HepG2 (cell line): ENCODE measurements at regions not wholly inside any gene's neighbourhood (a gene's known extent, or its start where the extent isn't known, plus 50 kb on each side); places are given as distances from the start of the nearest gene placed in this dataset.

ENCODE experiments used
- ATAC-seq: fragments of 200-7000 bp; cut with Tn5 transposase; 3 replicates; pipeline ENCODE4 v1.9.1; 2020; ENCODE audit warnings: mild to moderate bottlenecking, moderate library complexity
- BruUV-seq: library from RNA; stranded (reverse); fragments of 400-500 nt; replicated peaks from 2 replicates; lab custom pipeline; 2021; lab: Mats Ljungman, UMichigan
- CTCF ChIA-PET: fragments of 300-600 bp; formaldehyde crosslinking; extraction: SDS; loops from one replicate; lab custom pipeline; 2021; ENCODE audit warnings: low total read pairs, inconsistent platforms, low intra/inter-chr PET ratio; lab: Yijun Ruan, JAX
- POLR2A ChIA-PET: fragments of 350-600 bp; sonication (Branson Sonifier 250); formaldehyde crosslinking; loops from one replicate; lab custom pipeline; 2020; ENCODE audit warnings: antibody characterized with exemption, inconsistent platforms; lab: Yijun Ruan, JAX
- DNase-seq: peaks from one replicate; pipeline ENCODE4 v3.0.0-alpha.2; 2015; ENCODE audit warnings: low spot score
- FAIRE-seq: peaks from 3 replicates; lab custom pipeline; 2011; peaks lifted over from hg19 to GRCh38; lab: Jason Lieb, UNC
- H2AFZ ChIP-seq: one replicate; pipeline ENCODE4 v1.6.1; 2011; ENCODE audit warnings: low read length, inconsistent platforms
- H3K27ac ChIP-seq: fragments of 300-600 bp; 3 replicates; pipeline ENCODE4 v1.8.0; 2011; ENCODE audit warnings: mixed run types, mild to moderate bottlenecking, mixed read lengths, low read length, inconsistent platforms; ENCODE audit not compliant: insufficient read depth; ENCODE audit errors: extremely low read length
- H3K27me3 ChIP-seq, 2 experiments: fragments of 200-600 bp in 1 of 2; 2 replicates in 1 of 2; 3 replicates in 1 of 2; pipeline versions ENCODE4 v1.6.0 to v1.8.0; 2011; ENCODE audit warnings: low read length in 2 of 2, mild to moderate bottlenecking in 2 of 2, moderate library complexity in 2 of 2, inconsistent platforms in 1 of 2; ENCODE audit not compliant: insufficient read depth in 2 of 2, control insufficient read depth in 1 of 2
- H3K36me3 ChIP-seq, 2 experiments: fragments of 200-600 bp in 1 of 2; replicated peaks in 1 of 2; 2 replicates in 1 of 2; 3 replicates in 1 of 2; pipeline versions ENCODE4 v1.5.1 to v1.8.0; 2011; ENCODE audit warnings: low read length in 2 of 2, inconsistent platforms in 1 of 2; ENCODE audit not compliant: insufficient read depth in 2 of 2, control insufficient read depth in 1 of 2
- H3K4me1 ChIP-seq: 2 replicates; pipeline ENCODE4 v1.5.1; 2012; ENCODE audit warnings: low read length, inconsistent platforms; ENCODE audit not compliant: insufficient read depth
- H3K4me2 ChIP-seq: 2 replicates; pipeline ENCODE4 v1.6.0; 2011; ENCODE audit warnings: low read depth, low read length, inconsistent platforms
- H3K4me3 ChIP-seq, 3 experiments: fragments of 200-600 bp in 1 of 3; sonication (generic), shearing (Covaris generic) in 1 of 3; replicated peaks in 1 of 3; 2 replicates each; pipeline ENCODE4 v1.5.1; 2011 to 2016; ENCODE audit warnings: low read length in 3 of 3, inconsistent platforms in 2 of 3, low read depth in 2 of 3, mild to moderate bottlenecking in 2 of 3, control low read depth in 1 of 3, mixed read lengths in 1 of 3; ENCODE audit not compliant: insufficient read depth in 1 of 3
- H3K79me2 ChIP-seq: one replicate; pipeline ENCODE4 v1.6.1; 2011; ENCODE audit warnings: low read length, inconsistent platforms; ENCODE audit not compliant: insufficient read depth
- H3K9ac ChIP-seq: 2 replicates; pipeline ENCODE4 v1.6.0; 2011; ENCODE audit warnings: mild to moderate bottlenecking, low read depth, low read length, inconsistent platforms; ENCODE audit not compliant: insufficient read depth
- H3K9me3 ChIP-seq: 2 replicates; pipeline ENCODE4 v1.5.1; 2012; ENCODE audit warnings: mild to moderate bottlenecking, low read length
- H4K20me1 ChIP-seq: 2 replicates; pipeline ENCODE4 v1.6.0; 2011; ENCODE audit warnings: inconsistent platforms, mild to moderate bottlenecking, low read length, moderate library complexity; ENCODE audit not compliant: insufficient read depth
- ATF7 ChIP-seq, 2 experiments: fragments of 450-650 bp in 1 of 2; sonication (generic) in 1 of 2; formaldehyde crosslinking in 1 of 2; IDR thresholded peaks; 2 replicates each; pipeline versions ENCODE4 v1.4.0 to v1.6.1; 2016 to 2020; ENCODE audit warnings: antibody characterized with exemption in 1 of 2, mild to moderate bottlenecking in 1 of 2, missing genetic modification reagents in 1 of 2
- MED13 ChIP-seq: sonication (generic); formaldehyde crosslinking; IDR thresholded peaks from 2 replicates; pipeline ENCODE4 v1.5.0; 2020; ENCODE audit warnings: missing genetic modification reagents
- ZFP41 ChIP-seq: sonication (generic); formaldehyde crosslinking; IDR thresholded peaks from 2 replicates; pipeline ENCODE4 v1.4.0; 2020; ENCODE audit warnings: mild to moderate bottlenecking, missing genetic modification reagents, borderline replicate concordance
- ZNF460 ChIP-seq: sonication (generic); formaldehyde crosslinking; IDR thresholded peaks from 2 replicates; pipeline ENCODE4 v1.5.1; 2020; ENCODE audit warnings: missing genetic modification reagents, mild to moderate bottlenecking, borderline replicate concordance
- ZNF747 ChIP-seq: sonication (generic); formaldehyde crosslinking; IDR thresholded peaks from 2 replicates; pipeline ENCODE4 v1.8.1; 2023; ENCODE audit warnings: missing genetic modification reagents, mild to moderate bottlenecking, borderline replicate concordance
- WGBS: methylation state at CpG from one replicate; pipeline ENCODE4 v1.1.6; 2017; ENCODE audit warnings: low lambda C conversion rate; 5-methylcytosine and 5-hydroxymethylcytosine counted together
- in situ Hi-C: cut with HindIII; loops from 2 replicates; pipeline ENCODE4 v1.10.0; 2017; ENCODE audit warnings: low pct_unique_long_range_greater_than_20kb; ENCODE audit not compliant: extremely low pct_ligation_motif_present
- intact Hi-C: fragments of 100-400 bp; cut with micrococcal nuclease; formaldehyde crosslinking; loops from one replicate; pipeline ENCODE4 v1.10.0; 2022; ENCODE audit not compliant: unreplicated experiment

DNA sequence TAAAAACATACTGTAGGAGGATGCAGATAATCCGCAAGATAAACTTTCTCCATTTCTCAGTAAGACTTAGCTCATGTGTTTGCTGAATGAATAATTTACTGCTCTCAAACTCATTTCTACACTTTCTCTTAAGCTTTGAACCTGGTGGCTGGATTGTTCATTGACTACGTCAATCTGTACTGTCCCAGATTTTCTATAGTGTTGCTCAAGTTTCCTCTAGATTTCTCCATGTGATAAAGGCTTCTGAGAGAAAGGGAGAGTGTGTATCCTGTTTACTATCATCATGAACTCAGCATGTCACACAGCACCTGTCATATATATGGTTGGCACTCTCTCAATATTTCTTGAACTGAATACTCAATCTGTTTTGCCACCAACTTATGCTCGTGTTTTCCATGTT is 518.0 kb upstream of the TBX3 start:
- no peak for FAIRE-seq
- H3K9me3 ChIP-seq: no peaks in the 10 kb centered on the region
- no peak overlapping the region for H2AFZ ChIP-seq
- H3K4me3 ChIP-seq: no peak overlapping the region
- no peak overlapping the region for H3K4me2 ChIP-seq
- in situ Hi-C loops (no loop called here), intact Hi-C loops (no loop called here)
- H3K4me1 ChIP-seq: no peaks in the 10 kb centered on the region
- no TSS peak for BruUV-seq
- no peak overlapping the region for H3K27ac ChIP-seq
- 20% methylated on average over 3 of the region's 3 CpGs for WGBS
- H4K20me1 ChIP-seq: no peaks in the 10 kb centered on the region
- DNase-seq: no peak
- no peak for TF ChIP-seq ZFP41 (CRISPR knock-in tag)
- no peak for TF ChIP-seq ZNF460 (CRISPR knock-in tag)
- no peak for TF ChIP-seq MED13 (CRISPR knock-in tag)
- no peak for ATAC-seq
- no peak overlapping the region for H3K9ac ChIP-seq
- ChIA-PET POLR2A (no interaction called here), CTCF (no interaction called here)
- no peaks in the 10 kb centered on the region for H3K79me2 ChIP-seq
- H3K27me3 ChIP-seq: peaks cover 0 to 12% of the 10 kb centered on the region in 2 experiments; a peak in 1 of 5 replicates
- no peaks in the 10 kb centered on the region for H3K36me3 ChIP-seq

DNA sequence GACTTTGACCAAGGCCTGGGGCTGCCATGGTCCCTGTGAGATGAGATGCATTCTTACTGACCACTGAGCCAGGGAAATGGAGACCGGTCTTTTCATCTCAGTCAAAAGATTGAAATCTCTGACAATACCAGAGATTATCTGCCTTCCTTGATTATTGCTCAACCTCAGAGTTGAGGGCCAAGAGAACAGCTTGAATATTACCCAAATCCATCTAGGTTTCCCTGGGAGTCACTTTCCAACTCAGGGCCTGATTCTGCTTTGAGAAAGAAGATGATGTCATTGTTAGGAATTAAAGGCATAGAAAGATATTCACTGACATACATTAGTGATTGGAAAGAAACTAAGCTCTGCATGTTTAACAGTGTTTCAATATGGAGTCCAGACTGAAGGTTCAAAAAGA is 515.9 kb upstream of the TBX3 start:
- no peak overlapping the region for H3K4me3 ChIP-seq
- FAIRE-seq: no peak
- BruUV-seq: no TSS peak

More for the DNA sequence above, 515.9 kb upstream of the TBX3 start:
- H3K27ac ChIP-seq: no peak overlapping the region
- peak; percentile 94 for TF ChIP-seq ATF7 (IDR thresholded peaks at IDR 0.05)
- TF ChIP-seq ATF7 (CRISPR knock-in tag; IDR thresholded peaks at IDR 0.05): no peak
- no peak for TF ChIP-seq ZNF747
- POLR2A ChIA-PET: no interaction called here
- H3K9ac ChIP-seq: no peak overlapping the region
- no peaks in the 10 kb centered on the region for H4K20me1 ChIP-seq
- H2AFZ ChIP-seq: no peak overlapping the region
- no peaks in the 10 kb centered on the region for H3K79me2 ChIP-seq
- H3K36me3 ChIP-seq: no peaks in the 10 kb centered on the region
- WGBS: 14% methylated on average over 1 of the region's 1 CpG
- H3K27me3 ChIP-seq: peaks cover 0 to 12% of the 10 kb centered on the region in 2 experiments; a peak in 1 of 5 replicates
- ATAC-seq: no peak
- in situ Hi-C loops: no loop called here
- intact Hi-C loops: no loop called here
- CTCF ChIA-PET: no interaction called here
- no peak for DNase-seq
- no peak overlapping the region for H3K4me2 ChIP-seq
- H3K4me1 ChIP-seq: no peaks in the 10 kb centered on the region
- H3K9me3 ChIP-seq: no peaks in the 10 kb centered on the region
